OCI-M2 (cell line): ENCODE measurements at regions not wholly inside any gene's neighbourhood (a gene's known extent, or its start where the extent isn't known, plus 50 kb on each side); places are given as distances from the start of the nearest gene placed in this dataset.
"Not testable (repeated sequence)": the region's sequence is repeated elsewhere in the genome, so short reads cannot be mapped to it uniquely, and the experiment has no call there.

Experiments used
- DNase-seq: peaks from one replicate; lab custom pipeline; 2025; ENCODE audit not compliant: unreplicated experiment; lab: John Stamatoyannopoulos, UW

DNA sequence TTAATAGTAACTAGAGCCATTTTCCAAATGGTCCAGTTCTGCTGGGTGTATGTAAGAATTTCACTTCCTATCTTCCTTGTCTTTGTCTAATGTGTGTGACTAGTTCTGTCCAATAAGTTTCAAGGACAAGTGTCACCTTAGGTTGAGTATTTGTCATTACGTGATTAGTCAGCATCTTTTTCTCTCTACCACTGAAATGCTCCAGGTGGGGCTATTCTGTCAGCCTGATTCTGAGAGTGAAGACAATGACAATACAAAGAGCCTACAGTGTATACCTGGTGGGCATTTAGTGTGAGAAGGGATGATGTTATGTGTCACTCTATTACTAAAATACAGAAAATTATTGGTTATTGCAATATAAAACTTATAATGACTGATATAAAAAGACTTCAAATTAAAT is 876.3 kb downstream of the C4orf33 start:
- DNase-seq = no peak

DNA sequence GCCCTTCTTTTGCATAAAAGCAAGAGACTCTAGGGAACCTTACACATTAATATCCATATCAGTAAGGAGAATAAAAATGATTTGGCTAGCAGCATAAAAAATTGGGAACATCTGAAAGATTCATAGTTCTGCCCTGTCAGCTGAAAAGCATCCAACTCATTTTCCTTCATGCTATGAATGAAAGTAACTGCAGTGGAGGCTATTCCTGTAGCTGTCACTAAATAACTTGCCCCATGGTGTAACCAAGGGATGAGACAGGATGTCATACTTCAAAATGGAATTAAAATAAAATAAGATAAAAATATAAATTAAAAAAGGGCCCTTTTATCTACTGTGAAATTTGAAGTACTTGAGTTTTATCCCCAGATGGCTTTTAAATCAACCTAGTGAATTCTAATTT is 878.8 kb downstream of the C4orf33 start:
- DNase-seq = no peak

DNA sequence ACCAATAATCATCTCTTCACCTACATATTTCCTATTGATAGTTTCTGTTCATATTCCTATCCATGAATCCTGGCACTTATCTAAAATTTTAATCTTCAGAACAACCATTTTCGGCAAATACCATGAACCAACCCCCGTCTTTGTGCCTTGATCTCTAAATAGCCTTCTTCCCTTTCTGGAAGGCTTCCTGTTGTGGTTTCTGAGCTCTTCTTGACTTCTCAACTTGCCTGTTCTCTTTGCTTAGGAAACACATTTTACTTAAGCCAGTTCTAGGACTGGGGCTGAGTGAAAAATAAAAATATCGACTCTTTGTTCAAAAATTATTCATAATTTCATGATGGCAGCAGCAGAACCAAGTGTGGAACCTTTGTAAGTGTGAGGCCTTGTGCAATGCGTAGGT is 882.4 kb downstream of the C4orf33 start:
- no peak for DNase-seq

DNA sequence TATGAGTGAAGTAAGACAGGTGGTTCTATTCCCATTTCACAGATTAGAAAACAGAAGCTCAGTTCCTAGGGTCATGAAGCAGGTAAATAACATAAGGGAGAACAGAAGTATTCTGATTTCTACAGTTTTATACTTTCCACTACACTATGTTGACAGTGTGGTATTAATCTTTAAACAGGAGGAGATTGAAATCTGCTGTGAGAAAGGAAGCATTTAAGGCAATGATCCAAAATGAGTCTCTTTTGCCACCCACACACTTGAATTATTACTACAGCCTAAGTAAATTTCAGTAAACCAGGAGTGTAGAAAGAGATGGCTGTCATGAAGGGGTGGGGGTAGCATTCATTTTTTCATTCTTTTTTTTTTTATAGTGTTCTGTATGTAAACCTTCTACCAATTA is 893.0 kb downstream of the C4orf33 start:
- no peak for DNase-seq

DNA sequence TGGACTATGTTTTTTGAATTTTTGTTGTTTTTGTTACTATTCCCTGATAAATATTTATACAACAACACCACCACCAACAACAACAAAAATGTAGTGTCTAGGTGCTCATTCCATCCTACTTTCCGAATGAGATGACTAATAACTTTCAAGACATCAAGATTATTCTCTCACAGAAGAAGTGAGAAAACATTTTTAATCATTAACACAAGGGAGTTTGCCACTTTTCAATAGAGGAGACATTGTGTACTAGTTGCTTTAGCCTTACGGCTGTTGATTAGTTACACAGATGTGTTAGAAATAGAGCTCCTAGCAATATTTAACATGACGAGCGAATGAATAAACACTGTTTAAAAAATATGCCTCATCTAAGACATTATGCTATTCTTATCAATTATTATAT is 898.8 kb downstream of the C4orf33 start:
- DNase-seq = no peak

DNA sequence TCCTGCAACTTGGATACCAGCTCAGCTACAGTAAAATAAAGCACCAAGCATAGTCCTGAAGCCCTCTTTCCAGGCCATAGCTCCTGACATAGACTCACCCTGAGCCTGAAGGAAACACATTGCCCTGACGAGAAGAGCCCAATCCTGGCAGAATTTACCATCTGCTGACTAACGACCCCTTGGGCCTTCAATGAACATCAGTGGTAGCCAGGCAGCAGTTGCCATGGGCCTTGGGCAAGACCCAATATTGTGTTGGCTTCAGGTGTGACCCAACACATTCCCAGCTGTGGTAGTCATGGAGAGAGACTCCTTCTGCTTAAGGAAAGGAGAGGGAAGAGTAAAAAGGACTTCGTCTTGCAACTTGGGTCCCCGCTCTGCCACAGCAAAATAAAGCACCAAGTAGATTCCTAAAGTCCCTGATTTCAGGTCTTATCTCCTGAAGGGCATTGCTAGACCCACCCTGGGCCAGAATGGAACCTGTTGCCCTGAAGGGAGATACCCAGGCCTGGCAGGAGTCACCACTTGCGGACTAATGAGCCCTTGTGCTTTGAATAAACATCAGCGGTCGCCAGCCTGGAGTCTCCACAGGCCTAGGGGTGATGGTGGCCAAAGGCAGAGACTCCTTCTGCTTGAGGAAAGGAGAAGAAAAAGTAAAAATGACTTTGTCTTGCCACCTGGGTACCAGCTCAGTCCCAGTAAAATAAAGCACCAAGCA is 902.6 kb downstream of the C4orf33 start:
- DNase-seq = no peak

DNA sequence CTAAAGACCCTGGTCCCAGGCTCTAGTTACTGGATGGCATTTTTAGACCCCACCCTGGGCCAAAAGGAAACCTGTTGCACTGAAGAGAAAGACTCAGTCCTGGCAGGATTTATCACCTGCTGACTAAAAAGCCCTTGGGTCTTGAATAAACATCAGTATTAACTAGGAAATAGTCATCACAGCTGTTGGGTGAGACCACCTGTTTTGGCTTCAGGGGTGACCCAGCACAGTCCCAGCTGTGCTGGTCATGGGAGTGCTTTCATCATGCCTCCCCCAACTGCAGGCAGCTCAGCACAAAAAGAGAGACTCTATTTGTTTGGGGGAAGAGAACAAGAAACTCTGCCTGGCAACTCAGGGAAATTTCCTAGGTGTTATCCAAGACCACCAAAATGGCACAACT is 903.2 kb downstream of the C4orf33 start:
- DNase-seq = no peak

- no peak for DNase-seq
These were observed 912.5 kb downstream of the C4orf33 start for GRCh38 chr4:130008461-130008860.

GRCh38 chr4:130012806-130013205 is 916.9 kb downstream of the C4orf33 start:
- not testable (repeated sequence) for DNase-seq

DNA sequence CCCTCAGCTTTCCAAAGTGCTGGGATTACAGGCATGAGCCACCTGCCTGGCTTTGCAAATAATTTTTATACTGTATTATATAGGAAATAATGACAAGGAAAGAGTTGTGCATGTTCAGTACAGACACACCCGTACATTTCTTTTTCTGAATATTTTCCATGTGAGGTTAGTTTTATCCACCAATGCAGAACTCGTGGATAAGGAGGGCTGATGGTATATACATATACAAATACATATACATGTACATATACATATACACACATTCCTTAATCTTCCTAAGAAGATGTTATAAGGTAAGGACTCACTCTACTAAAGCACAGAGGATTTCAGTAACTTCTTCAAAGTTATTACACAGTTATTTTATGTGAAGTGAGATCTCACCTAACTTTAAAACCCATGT is 925.8 kb downstream of the C4orf33 start:
- no peak for DNase-seq

DNA sequence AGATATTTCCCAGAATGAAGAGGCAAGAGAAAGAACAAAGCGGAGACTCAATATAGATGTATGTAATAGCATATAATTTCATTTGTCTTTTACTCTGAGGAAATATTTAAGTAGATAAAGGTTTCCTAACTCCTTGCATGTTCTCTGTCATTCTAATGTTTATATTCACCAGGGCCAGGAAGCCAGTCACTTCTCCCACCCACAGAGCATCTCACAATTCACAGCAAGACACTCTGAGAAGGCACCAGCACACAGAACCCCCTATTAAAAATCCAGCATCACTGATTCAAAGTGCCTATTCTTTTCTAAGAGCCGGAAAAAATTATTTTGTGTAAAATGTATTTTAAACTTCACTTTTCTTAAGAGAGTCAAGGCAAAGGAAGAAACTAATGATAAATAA is 927.1 kb downstream of the C4orf33 start:
- DNase-seq = no peak

DNA sequence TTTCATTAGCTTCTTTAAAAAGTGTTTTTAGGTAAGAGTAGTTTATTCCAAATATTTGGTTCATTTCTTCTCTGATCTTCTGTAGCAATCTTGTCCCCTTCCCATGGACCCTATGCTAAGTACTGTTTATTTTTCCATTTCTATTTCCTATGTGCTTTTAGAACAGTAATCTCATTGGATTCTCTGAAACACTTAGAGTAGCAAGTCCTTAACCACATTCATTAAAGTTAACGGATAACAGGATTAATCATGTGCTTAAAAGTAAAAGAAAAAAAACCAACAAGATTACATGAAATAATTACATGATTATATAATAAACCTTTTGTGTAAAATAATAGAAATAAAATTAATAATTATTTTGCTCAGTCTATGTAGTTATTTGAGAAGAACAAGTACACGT is 929.7 kb downstream of the C4orf33 start:
- DNase-seq = no peak

- DNase-seq = no peak
These were observed 930.2 kb downstream of the C4orf33 start for GRCh38 chr4:130026185-130026584.

DNA sequence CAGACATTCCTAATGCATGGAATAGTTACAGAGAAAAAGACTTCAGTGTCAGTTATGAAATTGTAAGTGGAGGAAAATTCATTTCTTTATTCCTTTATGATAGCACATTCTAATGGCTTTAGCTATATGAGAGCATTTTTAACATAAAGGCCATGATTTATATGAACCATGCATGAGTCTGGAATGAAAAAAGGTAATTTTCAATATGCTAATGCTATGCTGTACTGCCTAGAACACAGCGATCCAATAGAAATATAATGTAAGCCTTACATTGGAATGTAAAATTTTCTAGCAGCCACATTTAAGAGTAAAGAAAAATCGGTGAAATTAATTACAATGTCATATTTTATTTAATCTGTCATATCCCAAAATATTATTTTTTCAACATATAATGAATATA is 932.0 kb downstream of the C4orf33 start:
- no peak for DNase-seq

DNA sequence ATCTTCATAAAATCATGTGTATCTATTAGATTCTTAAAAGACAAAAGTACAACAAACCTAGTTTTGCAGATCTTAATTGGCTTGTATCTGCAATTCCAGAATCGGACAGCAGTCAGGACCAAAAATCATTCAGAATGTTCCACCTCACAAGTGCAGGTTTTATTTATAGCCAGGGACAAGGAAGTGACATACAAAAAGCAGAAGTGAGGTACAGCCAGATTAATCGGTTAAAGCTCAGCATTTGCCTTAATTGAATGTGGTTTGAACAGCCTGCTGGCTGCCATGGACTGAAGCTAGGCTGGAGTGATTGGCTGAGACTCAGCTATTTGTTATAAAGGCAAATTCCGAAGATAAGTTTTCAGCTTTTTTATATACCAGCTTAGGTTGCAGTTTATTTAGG is 932.6 kb downstream of the C4orf33 start:
- no peak for DNase-seq

DNA sequence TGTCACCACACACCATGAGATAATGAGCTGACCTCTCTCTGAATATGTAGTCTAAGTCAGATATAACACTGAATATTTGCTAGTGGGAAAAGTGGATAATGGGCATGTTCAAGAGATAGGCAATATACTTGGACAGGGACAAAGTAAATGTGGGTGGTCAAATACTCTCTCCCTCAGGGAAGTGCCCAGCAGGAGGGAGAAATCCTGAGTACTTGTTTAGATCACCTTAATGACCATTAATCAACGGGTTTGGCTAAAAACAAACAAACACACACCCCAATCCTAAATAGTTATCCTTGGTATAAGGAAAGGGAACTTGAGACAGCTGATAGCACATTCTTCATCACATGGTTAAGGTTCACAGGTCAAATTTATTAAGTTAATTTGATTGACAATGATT is 933.5 kb downstream of the C4orf33 start:
- DNase-seq = no peak

GRCh38 chr4:130031858-130032257 is 935.9 kb downstream of the C4orf33 start:
- DNase-seq = no peak

GRCh38 chr4:130033657-130034056 is 937.7 kb downstream of the C4orf33 start:
- DNase-seq = not testable (repeated sequence)

- no peak for DNase-seq
These were observed 938.9 kb downstream of the C4orf33 start for GRCh38 chr4:130034876-130035275.

- DNase-seq = no peak
These were observed 939.4 kb downstream of the C4orf33 start for GRCh38 chr4:130035391-130035790.

GRCh38 chr4:130037866-130038265 is 941.9 kb downstream of the C4orf33 start:
- DNase-seq = not testable (repeated sequence)

DNA sequence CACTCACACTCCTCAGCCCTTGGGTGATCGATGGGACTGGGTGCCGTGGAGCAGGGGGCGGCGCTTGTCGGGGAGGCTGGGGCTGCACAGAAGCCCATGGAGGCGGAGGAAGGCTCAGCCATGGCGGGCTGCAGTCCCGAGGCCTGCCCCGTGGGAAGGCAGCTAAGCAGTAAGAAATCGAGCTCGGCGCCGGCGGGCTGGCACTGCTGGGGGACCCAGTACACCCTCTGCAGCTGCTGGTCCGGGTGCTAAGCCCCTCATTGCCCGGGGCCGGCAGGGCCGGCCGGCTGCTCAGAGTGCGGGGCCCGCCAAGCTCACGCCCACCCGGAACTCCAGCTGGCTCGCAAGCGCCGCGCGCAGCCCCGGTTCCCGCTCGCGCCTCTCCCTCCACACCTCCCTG is 942.6 kb downstream of the C4orf33 start:
- DNase-seq = not testable (repeated sequence)

DNA sequence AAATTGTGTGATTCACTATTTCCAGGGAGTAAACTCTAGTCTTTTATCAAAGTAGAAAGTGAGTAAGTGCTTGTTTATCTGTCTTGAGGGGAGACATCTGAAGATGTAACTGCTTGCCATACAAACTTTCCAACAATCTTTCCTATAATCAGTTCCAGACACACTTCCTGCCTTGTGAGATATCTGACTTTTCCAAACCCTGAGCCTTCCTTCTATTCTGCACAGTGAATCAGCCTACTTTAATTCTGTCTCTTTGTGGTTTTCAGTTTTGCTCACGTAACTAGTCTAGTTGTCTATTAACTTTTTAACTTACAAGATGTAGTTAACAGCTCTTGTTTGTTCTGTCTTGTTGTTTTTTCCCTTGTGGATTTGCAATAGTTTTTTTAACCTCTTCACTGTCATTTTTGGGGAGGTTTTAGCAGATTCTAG is 947.8 kb downstream of the C4orf33 start:
- no peak for DNase-seq
